ENCODE measurements at regions not wholly inside any gene's neighbourhood (a gene's known extent, or its start where the extent isn't known, plus 50 kb on each side); places are given as distances from the start of the nearest gene placed in this dataset.
"Not testable (repeated sequence)": the region's sequence is repeated elsewhere in the genome, so short reads cannot be mapped to it uniquely, and the experiment has no call there.

- CTCF ChIA-PET = no interaction called here
- Histone ChIP-seq H3K79me2 (ENCODE audit: low read depth) (no peaks in the 10 kb centered on the region), H3F3A (ENCODE audit: insufficient read depth, low read depth) (no peaks in the 10 kb centered on the region), H3K4me1 (replicated peaks; ENCODE audit: insufficient read depth) (no peaks in the 10 kb centered on the region), H3K9me2 (ENCODE audit: insufficient read depth) (no peaks in the 10 kb centered on the region), H2AFZ (no peak overlapping the region), H3K36me3 (ENCODE audit: low read depth) (no peaks in the 10 kb centered on the region), H3K4me2 (no peak overlapping the region), H3K9me3 (ENCODE audit: insufficient read depth, low read depth) (no peaks in the 10 kb centered on the region), H3K27ac (no peak overlapping the region), H3K4me3 (no peak overlapping the region), H3K27me3 (ENCODE audit: insufficient read depth, low read depth) (no peaks in the 10 kb centered on the region), H4K20me1 (ENCODE audit: insufficient read depth) (no peaks in the 10 kb centered on the region; the same call in 1 of the 2 replicates)
- POLR2A ChIA-PET (ENCODE audit: unreplicated experiment) = no interaction called here
- TF ChIP-seq CTCF (conservative IDR thresholded peaks at IDR 0.05) (no peak), EZH2 (IDR thresholded peaks at IDR 0.05; ENCODE audit: low read depth) (no peak)
- DNase-seq = no peak
- no TSS peak for BruUV-seq (replicated peaks)
- intact Hi-C loops (cut with micrococcal nuclease; ENCODE audit: unreplicated experiment) = no loop called here
These were observed 429.8 kb downstream of the TOX3 start for GRCh38 chr16:52117171-52117570.

GRCh38 chr16:52114379-52114778 is 432.6 kb downstream of the TOX3 start:
- no peaks in the 10 kb centered on the region for H3K9me2 ChIP-seq (ENCODE audit: insufficient read depth)
- TF ChIP-seq EZH2 (IDR thresholded peaks at IDR 0.05; ENCODE audit: low read depth) (no peak), CTCF (conservative IDR thresholded peaks at IDR 0.05) (no peak)
- H4K20me1 ChIP-seq (ENCODE audit: insufficient read depth) = no peaks in the 10 kb centered on the region; the same call in 1 of the 2 replicates
- no peak overlapping the region for H3K4me3 ChIP-seq
- H2AFZ ChIP-seq = no peak overlapping the region
- no peaks in the 10 kb centered on the region for H3K9me3 ChIP-seq (ENCODE audit: insufficient read depth, low read depth)
- H3K79me2 ChIP-seq (ENCODE audit: low read depth) = no peaks in the 10 kb centered on the region
- CTCF ChIA-PET = no interaction called here
- H3K27ac ChIP-seq = no peak overlapping the region
- H3K27me3 ChIP-seq (ENCODE audit: insufficient read depth, low read depth) = no peaks in the 10 kb centered on the region
- H3K4me1 ChIP-seq (replicated peaks; ENCODE audit: insufficient read depth) = no peaks in the 10 kb centered on the region
- no TSS peak for BruUV-seq (replicated peaks)
- POLR2A ChIA-PET (ENCODE audit: unreplicated experiment) = no interaction called here
- intact Hi-C loops (cut with micrococcal nuclease; ENCODE audit: unreplicated experiment) = no loop called here
- H3F3A ChIP-seq (ENCODE audit: insufficient read depth, low read depth) = no peaks in the 10 kb centered on the region
- DNase-seq = peak in 1 of 2 experiments; percentile 55
- no peaks in the 10 kb centered on the region for H3K36me3 ChIP-seq (ENCODE audit: low read depth)
- H3K4me2 ChIP-seq = no peak overlapping the region

GRCh38 chr16:52113533-52114183 is 433.3 kb downstream of the TOX3 start:
- Histone ChIP-seq H3K4me2 (no peak overlapping the region), H4K20me1 (ENCODE audit: insufficient read depth) (no peaks in the 10 kb centered on the region), H3K9me3 (ENCODE audit: insufficient read depth, low read depth) (no peaks in the 10 kb centered on the region), H3K79me2 (ENCODE audit: low read depth) (no peaks in the 10 kb centered on the region), H2AFZ (no peak overlapping the region), H3K9me2 (ENCODE audit: insufficient read depth) (no peaks in the 10 kb centered on the region), H3K27me3 (ENCODE audit: insufficient read depth, low read depth) (no peaks in the 10 kb centered on the region), H3K27ac (no peak overlapping the region), H3K4me1 (replicated peaks; ENCODE audit: insufficient read depth) (no peaks in the 10 kb centered on the region), H3K36me3 (ENCODE audit: low read depth) (no peaks in the 10 kb centered on the region), H3F3A (ENCODE audit: insufficient read depth, low read depth) (no peaks in the 10 kb centered on the region), H3K4me3 (no peak overlapping the region)
- BruUV-seq (replicated peaks) = no TSS peak
- DNase-seq = no peak
- intact Hi-C loops (cut with micrococcal nuclease; ENCODE audit: unreplicated experiment) = no loop called here
- POLR2A ChIA-PET (ENCODE audit: unreplicated experiment) = no interaction called here
- CTCF ChIA-PET = no interaction called here
- no peak for TF ChIP-seq CTCF (conservative IDR thresholded peaks at IDR 0.05)

DNA sequence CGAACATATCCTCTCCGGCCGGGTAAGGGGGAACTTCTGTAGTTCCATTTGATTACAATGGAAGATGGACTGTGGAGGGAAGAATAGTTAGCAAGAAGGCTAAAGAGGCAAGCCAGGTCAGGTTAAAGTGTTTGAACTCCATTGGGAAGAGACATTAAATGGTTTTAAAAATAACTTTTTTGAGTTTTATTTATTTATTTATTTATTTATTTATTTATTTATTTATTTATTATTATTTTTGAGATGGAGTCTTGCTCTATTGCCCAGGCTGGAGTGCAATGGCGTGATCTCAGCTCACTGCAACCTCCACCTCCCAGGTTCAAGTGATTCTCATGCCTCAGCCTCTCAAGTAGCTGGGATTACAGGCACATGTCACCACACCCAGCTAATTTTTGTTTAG is 441.9 kb downstream of the TOX3 start:
- H3K36me3 ChIP-seq (ENCODE audit: low read depth); DNase-seq; BruUV-seq (replicated peaks); H2AFZ ChIP-seq; H3K4me1 ChIP-seq (replicated peaks; ENCODE audit: insufficient read depth); H3K27ac ChIP-seq; H3K4me3 ChIP-seq; CTCF ChIA-PET; POLR2A ChIA-PET (ENCODE audit: unreplicated experiment); H3K4me2 ChIP-seq; H3K9me3 ChIP-seq (ENCODE audit: insufficient read depth, low read depth); H3K9me2 ChIP-seq (ENCODE audit: insufficient read depth); intact Hi-C loops (cut with micrococcal nuclease; ENCODE audit: unreplicated experiment); H3K79me2 ChIP-seq (ENCODE audit: low read depth); H4K20me1 ChIP-seq (ENCODE audit: insufficient read depth); H3F3A ChIP-seq (ENCODE audit: insufficient read depth, low read depth); H3K27me3 ChIP-seq (ENCODE audit: insufficient read depth, low read depth): not testable (repeated sequence)
